ENCODE measurements at regions not wholly inside any gene's neighbourhood (a gene's known extent, or its start where the extent isn't known, plus 50 kb on each side); places are given as distances from the start of the nearest gene placed in this dataset.

- no peak overlapping the region for H3K4me3 ChIP-seq (replicated peaks in 1 of 2; ENCODE audit: low read depth in 2 of 2, low read length in 2 of 2)
- no peak for TF ChIP-seq CTCF (IDR thresholded peaks at IDR 0.05; ENCODE audit: low read depth, low read length)
- no peak for DNase-seq (ENCODE audit: low read depth in 2 of 2)
Measured at GRCh38 chr10:121002586-121003205, 151.5 kb downstream of the WDR11 start.

- no peak overlapping the region for H3K4me3 ChIP-seq (replicated peaks in 1 of 2; ENCODE audit: low read depth in 2 of 2, low read length in 2 of 2)
- no peak for TF ChIP-seq CTCF (IDR thresholded peaks at IDR 0.05; ENCODE audit: low read depth, low read length)
- no peak for DNase-seq (ENCODE audit: low read depth in 2 of 2)
Measured at GRCh38 chr10:121005948-121006587, 154.9 kb downstream of the WDR11 start.

- no peak for TF ChIP-seq CTCF (IDR thresholded peaks at IDR 0.05; ENCODE audit: low read depth, low read length)
- no peak for DNase-seq (ENCODE audit: low read depth in 2 of 2)
- H3K4me3 ChIP-seq (replicated peaks in 1 of 2; ENCODE audit: low read depth in 2 of 2, low read length in 2 of 2), result no peak overlapping the region
Measured at GRCh38 chr10:121007264-121007663, 156.1 kb downstream of the WDR11 start.

GRCh38 chr10:121015916-121016315 is 164.8 kb downstream of the WDR11 start:
- no peak for TF ChIP-seq CTCF (IDR thresholded peaks at IDR 0.05; ENCODE audit: low read depth, low read length)
- no peak for DNase-seq (ENCODE audit: low read depth in 2 of 2)
- H3K4me3 ChIP-seq (replicated peaks in 1 of 2; ENCODE audit: low read depth in 2 of 2, low read length in 2 of 2), result no peak overlapping the region

- TF ChIP-seq CTCF (IDR thresholded peaks at IDR 0.05; ENCODE audit: low read depth, low read length), result no peak
- no peak for DNase-seq (ENCODE audit: low read depth in 2 of 2)
- H3K4me3 ChIP-seq (replicated peaks in 1 of 2; ENCODE audit: low read depth in 2 of 2, low read length in 2 of 2), result no peak overlapping the region
Measured at GRCh38 chr10:121024905-121025584, 173.9 kb downstream of the WDR11 start.

- H3K4me3 ChIP-seq (replicated peaks in 1 of 2; ENCODE audit: low read depth in 2 of 2, low read length in 2 of 2), result no peak overlapping the region
- TF ChIP-seq CTCF (IDR thresholded peaks at IDR 0.05; ENCODE audit: low read depth, low read length), result no peak
- no peak for DNase-seq (ENCODE audit: low read depth in 2 of 2)
Measured at GRCh38 chr10:121025731-121026130, 174.6 kb downstream of the WDR11 start.

All from cardiac fibroblast (primary cell).